ENCODE measurements at regions not wholly inside any gene's neighbourhood (a gene's known extent, or its start where the extent isn't known, plus 50 kb on each side); places are given as distances from the start of the nearest gene placed in this dataset.

- Histone ChIP-seq H3K9me2 (no peaks in the 10 kb centered on the region), H3K4me1 (ENCODE audit: control insufficient read depth in 1 of 2, insufficient read depth in 2 of 2, low read depth in 1 of 2, low read length in 1 of 2) (peaks cover 0 to 37% of the 10 kb centered on the region in 2 experiments; a peak in 2 of 4 replicates), H3K9me3 (no peaks in the 10 kb centered on the region; the same call in 1 of the 2 replicates), H3K4me2 (no peak overlapping the region), H4K20me1 (ENCODE audit: insufficient read depth) (no peaks in the 10 kb centered on the region), H2AFZ (ENCODE audit: low read depth) (no peak overlapping the region), H3K9ac (no peak overlapping the region), H3K27ac (ENCODE audit: low read depth in 2 of 2, low read length in 1 of 2) (no peak overlapping the region), H3K27me3 (ENCODE audit: insufficient read depth) (no peaks in the 10 kb centered on the region), H3K36me3 (replicated peaks in 1 of 2; ENCODE audit: control insufficient read depth in 1 of 2, insufficient read depth in 2 of 2, low read length in 1 of 2) (no peaks in the 10 kb centered on the region), H3K4me3 (ENCODE audit: low read depth in 2 of 2, low read length in 1 of 2) (no peak overlapping the region), H3F3A (replicated peaks; ENCODE audit: insufficient read depth) (no peaks in the 10 kb centered on the region), H3K79me2 (ENCODE audit: insufficient read depth) (no peaks in the 10 kb centered on the region)
- TF ChIP-seq EP300 (IDR thresholded peaks at IDR 0.05; ENCODE audit: borderline replicate concordance in 1 of 2, low read depth in 1 of 2, low read length in 1 of 2): no peak
- TF ChIP-seq RAD21 (IDR thresholded peaks at IDR 0.05; ENCODE audit: low read length): no peak
- TF ChIP-seq NFIC (IDR thresholded peaks at IDR 0.05; ENCODE audit: borderline replicate concordance): no peak
- no peak for TF ChIP-seq ELF1 (IDR thresholded peaks at IDR 0.05)
- TF ChIP-seq RFX5 (IDR thresholded peaks at IDR 0.05; ENCODE audit: low read length): no peak
- TF ChIP-seq USF2 (IDR thresholded peaks at IDR 0.05; ENCODE audit: borderline replicate concordance, low read depth, low read length): no peak
- no peak for TF ChIP-seq NRF1 (IDR thresholded peaks at IDR 0.05; ENCODE audit: low read depth, low read length)
- TF ChIP-seq YY1 (IDR thresholded peaks at IDR 0.05; ENCODE audit: low read depth): no peak
- TF ChIP-seq MEF2A (IDR thresholded peaks at IDR 0.05; ENCODE audit: borderline replicate concordance, low read depth): no peak
- no peak for TF ChIP-seq SMC3 (IDR thresholded peaks at IDR 0.05; ENCODE audit: low read depth, low read length)
- TF ChIP-seq EZH2phosphoT487 (IDR thresholded peaks at IDR 0.05; ENCODE audit: borderline replicate concordance, low read depth): no peak
- TF ChIP-seq IRF3 (IDR thresholded peaks at IDR 0.05; ENCODE audit: low read depth, low read length): no peak
- no peak for TF ChIP-seq RCOR1 (IDR thresholded peaks at IDR 0.05; ENCODE audit: low read length)
- no peak for TF ChIP-seq GATA2 (CRISPR knock-in tag; IDR thresholded peaks at IDR 0.05)
- no peak for TF ChIP-seq TAF1 (IDR thresholded peaks at IDR 0.05; ENCODE audit: borderline replicate concordance, low read depth, low read length)
- TF ChIP-seq PBX3 (IDR thresholded peaks at IDR 0.05): no peak
- ChIA-PET CTCF (interaction anchor here (0.6 to 1.7 kb wide), 6 partner anchors 8 to 689 kb away, joined by 3 to 5 read pairs (median 4); no protein-coding TSS in a partner anchor), POLR2A (no interaction called here)
- WGBS (ENCODE audit: low lambda C conversion rate): 35% methylated on average over 5 of the region's 5 CpGs
- DNase-seq: no peak
Observed at GRCh38 chr2:856456-856855, 94.2 kb upstream of the SNTG2 start.

GRCh38 chr2:856041-856440 is 94.6 kb upstream of the SNTG2 start:
- no peak overlapping the region for H3K4me2 ChIP-seq
- H3K9me2 ChIP-seq: no peaks in the 10 kb centered on the region
- no peaks in the 10 kb centered on the region; the same call in 1 of the 2 replicates for H3K9me3 ChIP-seq
- WGBS (ENCODE audit: low lambda C conversion rate): 28% methylated on average over 2 of the region's 2 CpGs
- ChIA-PET CTCF (interaction anchor here (1.2 to 1.6 kb wide), 3 partner anchors 8 to 110 kb away, joined by 3 to 5 read pairs (median 4); no protein-coding TSS in a partner anchor), POLR2A (no interaction called here)
- H3K79me2 ChIP-seq (ENCODE audit: insufficient read depth): no peaks in the 10 kb centered on the region
- H3K27ac ChIP-seq (ENCODE audit: low read depth in 2 of 2, low read length in 1 of 2): no peak overlapping the region
- H3K4me1 ChIP-seq (ENCODE audit: control insufficient read depth in 1 of 2, insufficient read depth in 2 of 2, low read depth in 1 of 2, low read length in 1 of 2): peaks cover 0 to 37% of the 10 kb centered on the region in 2 experiments; a peak in 2 of 4 replicates
- H3K27me3 ChIP-seq (ENCODE audit: insufficient read depth): no peaks in the 10 kb centered on the region
- H2AFZ ChIP-seq (ENCODE audit: low read depth): no peak overlapping the region
- H3K36me3 ChIP-seq (replicated peaks in 1 of 2; ENCODE audit: control insufficient read depth in 1 of 2, insufficient read depth in 2 of 2, low read length in 1 of 2): no peaks in the 10 kb centered on the region
- H3K9ac ChIP-seq: no peak overlapping the region
- H3K4me3 ChIP-seq (ENCODE audit: low read depth in 2 of 2, low read length in 1 of 2): no peak overlapping the region
- H3F3A ChIP-seq (replicated peaks; ENCODE audit: insufficient read depth): no peaks in the 10 kb centered on the region
- DNase-seq: no peak
- H4K20me1 ChIP-seq (ENCODE audit: insufficient read depth): no peaks in the 10 kb centered on the region
- no peak for TF ChIP-seq NFIC (IDR thresholded peaks at IDR 0.05; ENCODE audit: borderline replicate concordance)
- no peak for TF ChIP-seq ZBTB33 (IDR thresholded peaks at IDR 0.05; ENCODE audit: borderline replicate concordance, low read depth)
- TF ChIP-seq ELF1 (IDR thresholded peaks at IDR 0.05): no peak
- TF ChIP-seq FOXM1 (IDR thresholded peaks at IDR 0.05; ENCODE audit: low read depth): no peak
- no peak for TF ChIP-seq EZH2phosphoT487 (IDR thresholded peaks at IDR 0.05; ENCODE audit: borderline replicate concordance, low read depth)
- TF ChIP-seq USF2 (IDR thresholded peaks at IDR 0.05; ENCODE audit: borderline replicate concordance, low read depth, low read length): no peak
- no peak for TF ChIP-seq MEF2A (IDR thresholded peaks at IDR 0.05; ENCODE audit: borderline replicate concordance, low read depth)
- no peak for TF ChIP-seq TCF12 (IDR thresholded peaks at IDR 0.05)
- no peak for TF ChIP-seq NRF1 (IDR thresholded peaks at IDR 0.05; ENCODE audit: low read depth, low read length)
- no peak for TF ChIP-seq MXI1 (IDR thresholded peaks at IDR 0.05; ENCODE audit: low read depth, low read length)
- TF ChIP-seq SIN3A (IDR thresholded peaks at IDR 0.05; ENCODE audit: borderline replicate concordance, low read depth, low read length): no peak
- no peak for TF ChIP-seq TAF1 (IDR thresholded peaks at IDR 0.05; ENCODE audit: borderline replicate concordance, low read depth, low read length)
- TF ChIP-seq JUND (IDR thresholded peaks at IDR 0.05): no peak
- TF ChIP-seq GABPA (IDR thresholded peaks at IDR 0.05; ENCODE audit: low read depth): no peak
